ENCODE measurements at regions not wholly inside any gene's neighbourhood (a gene's known extent, or its start where the extent isn't known, plus 50 kb on each side); places are given as distances from the start of the nearest gene placed in this dataset.

DNA sequence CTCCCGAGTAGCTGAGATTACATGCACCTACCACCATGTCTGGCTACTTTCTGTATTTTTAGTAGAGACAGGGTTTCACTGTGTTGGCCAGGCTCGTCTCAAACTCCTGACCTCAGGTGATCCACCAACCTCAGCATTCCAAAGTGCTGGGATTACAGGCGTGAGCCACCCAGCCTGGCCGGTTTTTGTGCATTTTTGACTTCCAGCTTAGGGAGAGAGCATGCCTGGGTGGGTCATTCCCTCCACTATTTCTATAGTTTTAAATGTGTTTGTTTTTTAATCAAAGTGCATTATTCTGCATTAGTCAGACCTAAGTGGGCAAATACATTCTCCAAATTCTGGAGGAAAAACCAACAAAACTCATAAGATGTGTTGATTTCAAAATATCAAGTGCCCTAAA lies 207.4 kb upstream of the NRIP1 start:
- TF ChIP-seq, protein P1, sequence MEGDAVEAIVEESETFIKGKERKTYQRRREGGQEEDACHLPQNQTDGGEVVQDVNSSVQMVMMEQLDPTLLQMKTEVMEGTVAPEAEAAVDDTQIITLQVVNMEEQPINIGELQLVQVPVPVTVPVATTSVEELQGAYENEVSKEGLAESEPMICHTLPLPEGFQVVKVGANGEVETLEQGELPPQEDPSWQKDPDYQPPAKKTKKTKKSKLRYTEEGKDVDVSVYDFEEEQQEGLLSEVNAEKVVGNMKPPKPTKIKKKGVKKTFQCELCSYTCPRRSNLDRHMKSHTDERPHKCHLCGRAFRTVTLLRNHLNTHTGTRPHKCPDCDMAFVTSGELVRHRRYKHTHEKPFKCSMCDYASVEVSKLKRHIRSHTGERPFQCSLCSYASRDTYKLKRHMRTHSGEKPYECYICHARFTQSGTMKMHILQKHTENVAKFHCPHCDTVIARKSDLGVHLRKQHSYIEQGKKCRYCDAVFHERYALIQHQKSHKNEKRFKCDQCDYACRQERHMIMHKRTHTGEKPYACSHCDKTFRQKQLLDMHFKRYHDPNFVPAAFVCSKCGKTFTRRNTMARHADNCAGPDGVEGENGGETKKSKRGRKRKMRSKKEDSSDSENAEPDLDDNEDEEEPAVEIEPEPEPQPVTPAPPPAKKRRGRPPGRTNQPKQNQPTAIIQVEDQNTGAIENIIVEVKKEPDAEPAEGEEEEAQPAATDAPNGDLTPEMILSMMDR (IDR thresholded peaks at IDR 0.05; ENCODE audit: partially characterized antibody, unreplicated experiment), result no peak
- H3K36me3 Mint-ChIP-seq (ENCODE audit: unreplicated experiment), result peaks cover 5% of the 10 kb centered on the region
- H3K27ac Mint-ChIP-seq (ENCODE audit: unreplicated experiment), result no peak overlapping the region
- H3K4me1 Mint-ChIP-seq (ENCODE audit: low read depth, unreplicated experiment), result peaks cover 3% of the 10 kb centered on the region
- peaks cover 2% of the 10 kb centered on the region for H3K27me3 Mint-ChIP-seq (ENCODE audit: unreplicated experiment)
- peaks cover 2% of the 10 kb centered on the region for H3K9me3 Mint-ChIP-seq (ENCODE audit: unreplicated experiment)
- no peak overlapping the region for H3K4me3 Mint-ChIP-seq (ENCODE audit: unreplicated experiment)
- no peak for DNase-seq

DNA sequence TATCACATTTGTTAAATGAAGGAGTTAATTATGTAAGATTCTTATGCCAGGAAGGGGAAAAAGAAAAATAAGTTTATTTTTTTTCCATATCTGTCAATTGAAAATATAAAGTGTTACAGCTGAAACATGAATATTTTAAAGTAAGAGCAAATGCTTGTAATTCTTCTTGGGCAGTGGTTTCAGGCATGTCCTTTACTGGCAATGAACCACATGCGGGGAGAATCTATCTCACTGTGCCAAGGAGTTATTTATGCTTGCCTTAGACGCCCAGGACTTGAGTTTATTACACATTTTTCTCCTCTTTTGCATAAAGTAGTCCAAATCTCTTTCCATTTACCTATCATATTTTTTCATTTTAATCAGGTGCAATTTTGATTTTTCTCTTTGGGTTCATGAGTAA lies 207.8 kb upstream of the NRIP1 start:
- no peak for DNase-seq
- H3K4me3 Mint-ChIP-seq (ENCODE audit: unreplicated experiment), result no peak overlapping the region
- TF ChIP-seq, protein P1 (IDR thresholded peaks at IDR 0.05; ENCODE audit: partially characterized antibody, unreplicated experiment), result no peak
- H3K4me1 Mint-ChIP-seq (ENCODE audit: low read depth, unreplicated experiment), result peaks cover 3% of the 10 kb centered on the region
- H3K36me3 Mint-ChIP-seq (ENCODE audit: unreplicated experiment), result peaks cover 5% of the 10 kb centered on the region
- peaks cover 2% of the 10 kb centered on the region for H3K9me3 Mint-ChIP-seq (ENCODE audit: unreplicated experiment)
- H3K27ac Mint-ChIP-seq (ENCODE audit: unreplicated experiment), result no peak overlapping the region
- H3K27me3 Mint-ChIP-seq (ENCODE audit: unreplicated experiment), result peaks cover 2% of the 10 kb centered on the region

DNA sequence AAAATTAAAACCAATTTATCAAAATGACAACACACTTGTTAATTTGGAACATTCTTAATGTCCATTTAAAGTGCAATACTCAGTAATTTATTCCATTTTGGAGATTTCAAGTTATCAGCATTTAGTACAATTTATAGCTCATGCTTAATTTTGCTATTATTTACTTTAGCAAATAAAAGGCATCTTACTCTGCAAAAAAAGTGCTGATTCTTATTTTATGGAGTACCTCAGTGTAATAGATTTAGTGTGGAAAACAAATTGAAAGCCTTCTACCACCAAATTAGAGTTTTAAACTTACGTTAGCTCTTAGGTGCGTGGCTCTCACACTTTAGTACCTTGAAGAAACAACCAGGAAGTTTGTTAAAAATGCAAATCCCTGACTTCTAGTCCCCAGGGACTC lies 208.4 kb upstream of the NRIP1 start:
- peaks cover 2% of the 10 kb centered on the region for H3K9me3 Mint-ChIP-seq (ENCODE audit: unreplicated experiment)
- peaks cover 3% of the 10 kb centered on the region for H3K4me1 Mint-ChIP-seq (ENCODE audit: low read depth, unreplicated experiment)
- peaks cover 5% of the 10 kb centered on the region for H3K36me3 Mint-ChIP-seq (ENCODE audit: unreplicated experiment)
- H3K27me3 Mint-ChIP-seq (ENCODE audit: unreplicated experiment), result peaks cover 2% of the 10 kb centered on the region
- H3K27ac Mint-ChIP-seq (ENCODE audit: unreplicated experiment), result no peak overlapping the region
- TF ChIP-seq, protein P1 (IDR thresholded peaks at IDR 0.05; ENCODE audit: partially characterized antibody, unreplicated experiment), result no peak
- DNase-seq, result no peak
- H3K4me3 Mint-ChIP-seq (ENCODE audit: unreplicated experiment), result no peak overlapping the region

DNA sequence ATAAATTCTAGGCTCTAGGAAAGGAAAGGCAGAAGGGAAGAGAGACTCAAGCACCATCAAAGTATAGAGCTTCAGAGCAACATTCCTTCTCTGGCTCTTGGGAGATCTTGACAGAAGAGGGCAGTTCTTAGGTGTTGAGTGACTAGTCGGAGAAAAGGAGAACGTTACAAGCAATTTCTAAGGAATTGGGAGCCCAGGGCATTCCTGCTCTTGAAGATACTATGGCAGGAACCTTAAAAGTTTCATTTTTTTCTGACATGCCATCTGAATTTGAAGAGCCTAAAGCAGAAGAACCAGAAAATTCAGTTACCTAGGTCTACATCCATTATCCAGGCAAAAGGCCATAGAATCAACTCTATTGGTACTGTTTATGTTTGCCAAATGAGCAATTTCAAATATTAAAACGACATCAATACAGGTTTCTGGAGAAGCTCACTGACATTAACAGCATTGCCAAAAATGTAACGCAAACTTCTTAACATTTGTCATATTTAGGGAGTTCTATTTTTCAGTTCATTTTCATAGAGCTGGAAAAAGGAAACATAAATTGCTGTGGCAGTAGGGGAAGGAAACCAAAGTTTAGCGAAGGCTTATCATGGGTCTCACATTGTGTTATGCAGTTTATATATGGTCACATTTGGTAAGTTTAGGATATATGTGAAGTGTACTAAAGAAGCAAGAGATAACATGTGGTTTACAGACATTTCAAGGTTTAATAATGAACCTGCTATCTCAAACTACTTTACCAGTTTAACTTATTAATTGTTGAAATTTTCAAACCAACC lies 210.1 kb upstream of the NRIP1 start:
- TF ChIP-seq, protein P1 (IDR thresholded peaks at IDR 0.05; ENCODE audit: partially characterized antibody, unreplicated experiment), result no peak
- Mint-ChIP-seq H3K36me3 (ENCODE audit: unreplicated experiment) (peaks cover 5% of the 10 kb centered on the region), H3K9me3 (ENCODE audit: unreplicated experiment) (peaks cover 2% of the 10 kb centered on the region), H3K27ac (ENCODE audit: unreplicated experiment) (no peak overlapping the region), H3K4me3 (ENCODE audit: unreplicated experiment) (no peak overlapping the region), H3K27me3 (ENCODE audit: unreplicated experiment) (peaks cover 2% of the 10 kb centered on the region), H3K4me1 (ENCODE audit: low read depth, unreplicated experiment) (peaks cover 3% of the 10 kb centered on the region)
- no peak for DNase-seq

DNA sequence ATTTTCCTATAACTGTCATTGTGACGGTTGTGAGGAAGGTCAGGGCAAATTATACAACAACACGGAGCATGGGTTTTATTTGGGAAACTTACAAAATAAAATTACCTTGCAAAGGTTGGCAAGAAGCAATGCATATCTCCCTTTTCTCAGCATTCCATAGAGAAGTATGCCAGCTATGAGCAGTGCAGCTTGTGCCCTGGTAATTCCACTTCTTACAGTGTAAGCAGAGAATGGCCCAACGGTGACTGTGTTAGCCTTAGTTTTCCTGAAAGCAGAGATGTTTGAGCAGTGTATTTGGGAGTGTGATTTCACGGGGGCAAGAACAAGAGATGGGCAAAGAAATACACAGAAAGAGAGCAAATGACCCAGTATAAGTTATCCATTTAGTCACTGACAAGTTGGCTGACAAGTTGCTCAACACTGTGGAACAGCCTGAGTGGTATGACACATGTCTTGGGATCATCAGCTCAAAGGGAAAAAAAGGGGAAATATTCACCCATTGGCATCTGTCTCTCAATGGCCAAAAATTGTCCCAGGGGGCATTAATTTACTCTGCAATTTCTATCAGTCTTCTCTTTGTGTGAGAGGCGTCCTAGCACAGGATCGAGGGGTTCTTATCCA lies 210.9 kb upstream of the NRIP1 start:
- peaks cover 2% of the 10 kb centered on the region for H3K9me3 Mint-ChIP-seq (ENCODE audit: unreplicated experiment)
- H3K27me3 Mint-ChIP-seq (ENCODE audit: unreplicated experiment), result peaks cover 2% of the 10 kb centered on the region
- TF ChIP-seq, protein P1 (IDR thresholded peaks at IDR 0.05; ENCODE audit: partially characterized antibody, unreplicated experiment), result no peak
- no peak overlapping the region for H3K4me3 Mint-ChIP-seq (ENCODE audit: unreplicated experiment)
- H3K27ac Mint-ChIP-seq (ENCODE audit: unreplicated experiment), result no peak overlapping the region
- peaks cover 3% of the 10 kb centered on the region for H3K4me1 Mint-ChIP-seq (ENCODE audit: low read depth, unreplicated experiment)
- DNase-seq, result no peak
- H3K36me3 Mint-ChIP-seq (ENCODE audit: unreplicated experiment), result peaks cover 5% of the 10 kb centered on the region

All from glutamatergic neuron (in vitro differentiated cells).